ENCODE measurements at regions not wholly inside any gene's neighbourhood (a gene's known extent, or its start where the extent isn't known, plus 50 kb on each side); places are given as distances from the start of the nearest gene placed in this dataset.

DNA sequence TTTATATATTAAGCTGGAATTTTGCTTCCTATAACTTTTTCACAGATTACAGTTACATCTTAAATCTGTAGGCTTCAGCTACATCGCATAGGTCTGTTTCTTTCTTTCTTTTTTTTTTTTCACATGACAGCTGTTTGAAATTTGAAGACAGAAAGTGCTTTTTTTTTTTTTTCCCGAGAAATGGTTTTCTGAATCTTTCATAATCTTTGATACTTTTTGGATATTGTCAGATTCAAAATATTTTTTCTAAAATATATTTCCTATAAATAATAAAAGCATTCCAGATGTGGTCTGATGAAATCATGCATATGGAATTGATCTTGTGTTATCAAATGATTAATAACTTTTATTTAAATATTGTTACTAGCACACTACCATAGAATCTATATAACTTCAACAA is 212.2 kb downstream of the TAF11L14 start:
- TF ChIP-seq ASH2L (IDR thresholded peaks at IDR 0.05; ENCODE audit: low read length) (no peak), RBBP5 (IDR thresholded peaks at IDR 0.05; ENCODE audit: borderline replicate concordance, low read depth, low read length) (no peak), JUND (IDR thresholded peaks at IDR 0.05; ENCODE audit: low read length) (no peak), RAD21 (IDR thresholded peaks at IDR 0.05 in 1 of 2, conservative IDR thresholded peaks at IDR 0.05 in 1 of 2; ENCODE audit: low read depth in 2 of 2, low read length in 2 of 2) (no peak), CBX5 (IDR thresholded peaks at IDR 0.05; ENCODE audit: low read depth, low read length) (no peak), CHD2 (IDR thresholded peaks at IDR 0.05; ENCODE audit: low read length) (no peak), POLR2A (IDR thresholded peaks at IDR 0.05; ENCODE audit: control extremely low read depth in 1 of 2, low read depth in 2 of 2, low read length in 2 of 2) (no peak), EZH2 (IDR thresholded peaks at IDR 0.05; ENCODE audit: low read depth, low read length, severe bottlenecking) (no peak)
- TF ChIP-seq, protein P1, sequence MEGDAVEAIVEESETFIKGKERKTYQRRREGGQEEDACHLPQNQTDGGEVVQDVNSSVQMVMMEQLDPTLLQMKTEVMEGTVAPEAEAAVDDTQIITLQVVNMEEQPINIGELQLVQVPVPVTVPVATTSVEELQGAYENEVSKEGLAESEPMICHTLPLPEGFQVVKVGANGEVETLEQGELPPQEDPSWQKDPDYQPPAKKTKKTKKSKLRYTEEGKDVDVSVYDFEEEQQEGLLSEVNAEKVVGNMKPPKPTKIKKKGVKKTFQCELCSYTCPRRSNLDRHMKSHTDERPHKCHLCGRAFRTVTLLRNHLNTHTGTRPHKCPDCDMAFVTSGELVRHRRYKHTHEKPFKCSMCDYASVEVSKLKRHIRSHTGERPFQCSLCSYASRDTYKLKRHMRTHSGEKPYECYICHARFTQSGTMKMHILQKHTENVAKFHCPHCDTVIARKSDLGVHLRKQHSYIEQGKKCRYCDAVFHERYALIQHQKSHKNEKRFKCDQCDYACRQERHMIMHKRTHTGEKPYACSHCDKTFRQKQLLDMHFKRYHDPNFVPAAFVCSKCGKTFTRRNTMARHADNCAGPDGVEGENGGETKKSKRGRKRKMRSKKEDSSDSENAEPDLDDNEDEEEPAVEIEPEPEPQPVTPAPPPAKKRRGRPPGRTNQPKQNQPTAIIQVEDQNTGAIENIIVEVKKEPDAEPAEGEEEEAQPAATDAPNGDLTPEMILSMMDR (IDR thresholded peaks at IDR 0.05; ENCODE audit: control extremely low read depth in 1 of 3, insufficient read depth in 1 of 3, low read depth in 1 of 3, low read length in 3 of 3), result no peak
- TF ChIP-seq, protein P2, sequence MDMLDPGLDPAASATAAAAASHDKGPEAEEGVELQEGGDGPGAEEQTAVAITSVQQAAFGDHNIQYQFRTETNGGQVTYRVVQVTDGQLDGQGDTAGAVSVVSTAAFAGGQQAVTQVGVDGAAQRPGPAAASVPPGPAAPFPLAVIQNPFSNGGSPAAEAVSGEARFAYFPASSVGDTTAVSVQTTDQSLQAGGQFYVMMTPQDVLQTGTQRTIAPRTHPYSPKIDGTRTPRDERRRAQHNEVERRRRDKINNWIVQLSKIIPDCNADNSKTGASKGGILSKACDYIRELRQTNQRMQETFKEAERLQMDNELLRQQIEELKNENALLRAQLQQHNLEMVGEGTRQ (IDR thresholded peaks at IDR 0.05; ENCODE audit: low read length), result no peak
- TF ChIP-seq, protein P3, sequence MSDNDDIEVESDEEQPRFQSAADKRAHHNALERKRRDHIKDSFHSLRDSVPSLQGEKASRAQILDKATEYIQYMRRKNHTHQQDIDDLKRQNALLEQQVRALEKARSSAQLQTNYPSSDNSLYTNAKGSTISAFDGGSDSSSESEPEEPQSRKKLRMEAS (IDR thresholded peaks at IDR 0.05), result no peak
- TF ChIP-seq, protein P4, sequence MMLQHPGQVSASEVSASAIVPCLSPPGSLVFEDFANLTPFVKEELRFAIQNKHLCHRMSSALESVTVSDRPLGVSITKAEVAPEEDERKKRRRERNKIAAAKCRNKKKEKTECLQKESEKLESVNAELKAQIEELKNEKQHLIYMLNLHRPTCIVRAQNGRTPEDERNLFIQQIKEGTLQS (IDR thresholded peaks at IDR 0.05; ENCODE audit: insufficient read depth, low read depth, low read length), result no peak

Measured in H1 (cell line).